ENCODE measurements at regions not wholly inside any gene's neighbourhood (a gene's known extent, or its start where the extent isn't known, plus 50 kb on each side); places are given as distances from the start of the nearest gene placed in this dataset.
A peak's percentile ranks its signal among the peaks of the same experiment; 100 is the strongest.
"Not testable (repeated sequence)": the region's sequence is repeated elsewhere in the genome, so short reads cannot be mapped to it uniquely, and the experiment has no call there.

GRCh38 chr10:7046615-7047014 is 364.2 kb downstream of the SFMBT2 start:
- H3K27ac Mint-ChIP-seq, result peak overlapping the region; percentile 30
- peak overlapping the region; percentile 26 for H3K4me3 Mint-ChIP-seq
- DNase-seq, result no peak
- peak; percentile 60 for ATAC-seq
- no peaks in the 10 kb centered on the region for H3K9me3 ChIP-seq (ENCODE audit: control insufficient read depth, low read length, poor library complexity, severe bottlenecking)
- H3K27me3 Mint-ChIP-seq, result no peaks in the 10 kb centered on the region
- peaks cover 33% of the 10 kb centered on the region for H3K4me1 Mint-ChIP-seq
- H3K36me3 Mint-ChIP-seq (ENCODE audit: low read depth), result no peaks in the 10 kb centered on the region

GRCh38 chr10:7045891-7046599 is 364.8 kb downstream of the SFMBT2 start:
- ATAC-seq (peak; percentile 93), DNase-seq (no peak)
- Mint-ChIP-seq H3K27ac (peak overlapping the region; percentile 30), H3K27me3 (peaks cover 5% of the 10 kb centered on the region), H3K36me3 (ENCODE audit: low read depth) (no peaks in the 10 kb centered on the region), H3K4me1 (peaks cover 36% of the 10 kb centered on the region), H3K4me3 (no peak overlapping the region)
- H3K9me3 ChIP-seq (ENCODE audit: control insufficient read depth, low read length, poor library complexity, severe bottlenecking), result no peaks in the 10 kb centered on the region

- no peak for ATAC-seq
- no peaks in the 10 kb centered on the region for H3K36me3 Mint-ChIP-seq (ENCODE audit: low read depth)
- DNase-seq, result no peak
- H3K4me1 Mint-ChIP-seq, result peaks cover 42% of the 10 kb centered on the region
- H3K27me3 Mint-ChIP-seq, result peaks cover 11% of the 10 kb centered on the region
- H3K4me3 Mint-ChIP-seq, result no peak overlapping the region
- no peak overlapping the region for H3K27ac Mint-ChIP-seq
- no peaks in the 10 kb centered on the region for H3K9me3 ChIP-seq (ENCODE audit: control insufficient read depth, low read length, poor library complexity, severe bottlenecking)
These were observed 367.7 kb downstream of the SFMBT2 start for GRCh38 chr10:7043055-7043653.

GRCh38 chr10:7042419-7043054 is 368.3 kb downstream of the SFMBT2 start:
- no peaks in the 10 kb centered on the region for H3K9me3 ChIP-seq (ENCODE audit: control insufficient read depth, low read length, poor library complexity, severe bottlenecking)
- H3K36me3 Mint-ChIP-seq (ENCODE audit: low read depth), result no peaks in the 10 kb centered on the region
- H3K27ac Mint-ChIP-seq, result no peak overlapping the region
- no peak for DNase-seq
- no peak overlapping the region for H3K4me3 Mint-ChIP-seq
- peaks cover 11% of the 10 kb centered on the region for H3K27me3 Mint-ChIP-seq
- ATAC-seq, result no peak
- peaks cover 42% of the 10 kb centered on the region for H3K4me1 Mint-ChIP-seq

- H3K9me3 ChIP-seq (ENCODE audit: control insufficient read depth, low read length, poor library complexity, severe bottlenecking), result no peaks in the 10 kb centered on the region
- Mint-ChIP-seq H3K4me3 (no peak overlapping the region), H3K4me1 (peaks cover 40% of the 10 kb centered on the region), H3K27me3 (peaks cover 11% of the 10 kb centered on the region), H3K27ac (no peak overlapping the region), H3K36me3 (ENCODE audit: low read depth) (no peaks in the 10 kb centered on the region)
- no peak for DNase-seq
- ATAC-seq, result no peak
These were observed 368.8 kb downstream of the SFMBT2 start for GRCh38 chr10:7042000-7042399.

GRCh38 chr10:7040681-7041080 is 370.2 kb downstream of the SFMBT2 start:
- no peaks in the 10 kb centered on the region for H3K36me3 Mint-ChIP-seq (ENCODE audit: low read depth)
- no peak overlapping the region for H3K4me3 Mint-ChIP-seq
- DNase-seq (no peak), ATAC-seq (no peak)
- H3K9me3 ChIP-seq (ENCODE audit: control insufficient read depth, low read length, poor library complexity, severe bottlenecking), result no peaks in the 10 kb centered on the region
- no peak overlapping the region for H3K27ac Mint-ChIP-seq
- peaks cover 33% of the 10 kb centered on the region for H3K4me1 Mint-ChIP-seq
- H3K27me3 Mint-ChIP-seq, result peaks cover 11% of the 10 kb centered on the region

GRCh38 chr10:7039859-7040258 is 371.0 kb downstream of the SFMBT2 start:
- peaks cover 34% of the 10 kb centered on the region for H3K4me1 Mint-ChIP-seq
- DNase-seq, result no peak
- ATAC-seq, result no peak
- peaks cover 11% of the 10 kb centered on the region for H3K27me3 Mint-ChIP-seq
- H3K9me3 ChIP-seq (ENCODE audit: control insufficient read depth, low read length, poor library complexity, severe bottlenecking), result no peaks in the 10 kb centered on the region
- no peaks in the 10 kb centered on the region for H3K36me3 Mint-ChIP-seq (ENCODE audit: low read depth)
- no peak overlapping the region for H3K27ac Mint-ChIP-seq
- H3K4me3 Mint-ChIP-seq, result no peak overlapping the region

GRCh38 chr10:7038416-7038815 is 372.4 kb downstream of the SFMBT2 start:
- Mint-ChIP-seq H3K27me3 (peaks cover 11% of the 10 kb centered on the region), H3K36me3 (ENCODE audit: low read depth) (no peaks in the 10 kb centered on the region), H3K4me1 (peaks cover 31% of the 10 kb centered on the region), H3K27ac (no peak overlapping the region), H3K4me3 (no peak overlapping the region)
- H3K9me3 ChIP-seq (ENCODE audit: control insufficient read depth, low read length, poor library complexity, severe bottlenecking), result no peaks in the 10 kb centered on the region
- DNase-seq (no peak), ATAC-seq (no peak)

- Mint-ChIP-seq H3K27me3 (peaks cover 11% of the 10 kb centered on the region), H3K4me1 (peaks cover 23% of the 10 kb centered on the region)
- not testable (repeated sequence) for H3K9me3 ChIP-seq (ENCODE audit: control insufficient read depth, low read length, poor library complexity, severe bottlenecking); ATAC-seq; H3K36me3 Mint-ChIP-seq (ENCODE audit: low read depth); H3K4me3 Mint-ChIP-seq; H3K27ac Mint-ChIP-seq; DNase-seq
These were observed 373.4 kb downstream of the SFMBT2 start for GRCh38 chr10:7037434-7037833.

- H3K4me1 Mint-ChIP-seq, result peaks cover 22% of the 10 kb centered on the region
- H3K4me3 Mint-ChIP-seq, result no peak overlapping the region
- ATAC-seq (no peak), DNase-seq (no peak)
- peaks cover 11% of the 10 kb centered on the region for H3K27me3 Mint-ChIP-seq
- H3K27ac Mint-ChIP-seq, result no peak overlapping the region
- no peaks in the 10 kb centered on the region for H3K36me3 Mint-ChIP-seq (ENCODE audit: low read depth)
- no peaks in the 10 kb centered on the region for H3K9me3 ChIP-seq (ENCODE audit: control insufficient read depth, low read length, poor library complexity, severe bottlenecking)
These were observed 373.9 kb downstream of the SFMBT2 start for GRCh38 chr10:7036951-7037350.

- H3K27me3 Mint-ChIP-seq, result peaks cover 6% of the 10 kb centered on the region
These were observed 375.6 kb downstream of the SFMBT2 start for GRCh38 chr10:7035126-7035761.

GRCh38 chr10:7033031-7033430 is 377.8 kb downstream of the SFMBT2 start:
- H3K9me3 ChIP-seq (ENCODE audit: control insufficient read depth, low read length, poor library complexity, severe bottlenecking), result no peaks in the 10 kb centered on the region
- H3K27me3 Mint-ChIP-seq, result no peaks in the 10 kb centered on the region
- H3K4me3 Mint-ChIP-seq, result no peak overlapping the region
- H3K36me3 Mint-ChIP-seq (ENCODE audit: low read depth), result no peaks in the 10 kb centered on the region
- no peak for DNase-seq
- ATAC-seq, result no peak
- H3K27ac Mint-ChIP-seq, result no peak overlapping the region
- peaks cover 14% of the 10 kb centered on the region for H3K4me1 Mint-ChIP-seq

More at GRCh38 chr10:7035126-7035761, 375.6 kb downstream of the SFMBT2 start:
- no peaks in the 10 kb centered on the region for H3K9me3 ChIP-seq (ENCODE audit: control insufficient read depth, low read length, poor library complexity, severe bottlenecking)
- peaks cover 19% of the 10 kb centered on the region for H3K4me1 Mint-ChIP-seq
- no peak for DNase-seq
- peak; percentile 75 for ATAC-seq
- peak overlapping the region; percentile 13 for H3K4me3 Mint-ChIP-seq
- H3K36me3 Mint-ChIP-seq (ENCODE audit: low read depth), result no peaks in the 10 kb centered on the region
- no peak overlapping the region for H3K27ac Mint-ChIP-seq

- ATAC-seq, result no peak
- H3K36me3 Mint-ChIP-seq (ENCODE audit: low read depth), result no peaks in the 10 kb centered on the region
- no peaks in the 10 kb centered on the region for H3K27me3 Mint-ChIP-seq
- H3K4me1 Mint-ChIP-seq, result peaks cover 8% of the 10 kb centered on the region
- DNase-seq, result no peak
- no peaks in the 10 kb centered on the region for H3K9me3 ChIP-seq (ENCODE audit: control insufficient read depth, low read length, poor library complexity, severe bottlenecking)
- H3K4me3 Mint-ChIP-seq, result no peak overlapping the region
- H3K27ac Mint-ChIP-seq, result no peak overlapping the region
These were observed 380.5 kb downstream of the SFMBT2 start for GRCh38 chr10:7030134-7030855.
